Subcutaneous abdominal adipose tissue (tissue), 5 donors: ENCODE measurements at regions not wholly inside any gene's neighbourhood (a gene's known extent, or its start where the extent isn't known, plus 50 kb on each side); places are given as distances from the start of the nearest gene placed in this dataset.
"Not testable (repeated sequence)": the region's sequence is repeated elsewhere in the genome, so short reads cannot be mapped to it uniquely, and the experiment has no call there.

Source experiments
- H3K27ac ChIP-seq: one replicate; pipeline ENCODE4 v1.7.0; 2013; ENCODE audit warnings: low read depth, mild to moderate bottlenecking, inconsistent platforms, low read length, moderate library complexity
- H3K27me3 ChIP-seq, 5 donors: one replicate each; pipeline ENCODE4 v1.7.0; 2013; ENCODE audit warnings: low read length in 5 of 5, inconsistent platforms in 1 of 5; ENCODE audit not compliant: control insufficient read depth in 5 of 5, insufficient read depth in 4 of 5
- H3K36me3 ChIP-seq, 5 donors: one replicate each; pipeline ENCODE4 v1.7.0; 2013; ENCODE audit warnings: low read length in 5 of 5; ENCODE audit not compliant: control insufficient read depth in 5 of 5, insufficient read depth in 5 of 5
- H3K4me1 ChIP-seq, 5 donors: one replicate each; pipeline ENCODE4 v1.7.0; 2013; ENCODE audit warnings: low read length in 5 of 5, mild to moderate bottlenecking in 3 of 5, moderate library complexity in 1 of 5; ENCODE audit not compliant: control insufficient read depth in 5 of 5, insufficient read depth in 5 of 5
- H3K4me3 ChIP-seq, 5 donors: one replicate each; pipeline ENCODE4 v1.7.0; 2013; ENCODE audit warnings: low read length in 5 of 5, low read depth in 1 of 5
- H3K9ac ChIP-seq, 5 donors: one replicate each; pipeline ENCODE4 v1.7.0; 2013; ENCODE audit warnings: low read length in 5 of 5, mild to moderate bottlenecking in 4 of 5, moderate library complexity in 3 of 5
- H3K9me3 ChIP-seq, 5 donors: one replicate each; pipeline ENCODE4 v1.7.0; 2013; ENCODE audit warnings: low read length in 5 of 5; ENCODE audit not compliant: control insufficient read depth in 5 of 5
- donor health status: healthy.
- donor health status: healthy.
- donor health status: healthy.
- donor health status: healthy.
- donor health status: healthy.

- Histone ChIP-seq H3K4me3 (no peak overlapping the region), H3K27ac (no peak overlapping the region), H3K27me3 (no peaks in the 10 kb centered on the region), H3K9ac (no peak overlapping the region), H3K9me3 (no peaks in the 10 kb centered on the region), H3K36me3 (no peaks in the 10 kb centered on the region), H3K4me1 (no peaks in the 10 kb centered on the region)
Measured at GRCh38 chr4:177494791-177495190, 52.6 kb upstream of the AGA start.

- not testable (repeated sequence) for H3K4me1 ChIP-seq, H3K9me3 ChIP-seq, H3K4me3 ChIP-seq, H3K36me3 ChIP-seq, H3K27ac ChIP-seq, H3K9ac ChIP-seq, H3K27me3 ChIP-seq
Measured at GRCh38 chr4:177495626-177496025, 53.4 kb upstream of the AGA start.

- Histone ChIP-seq H3K36me3 (no peaks in the 10 kb centered on the region), H3K9me3 (peaks cover 0 to 10% (median 0%) of the 10 kb centered on the region in 5 donors), H3K4me1 (no peaks in the 10 kb centered on the region), H3K27me3 (no peaks in the 10 kb centered on the region), H3K4me3 (no peak overlapping the region), H3K27ac (no peak overlapping the region), H3K9ac (no peak overlapping the region)
Measured at GRCh38 chr4:177499537-177499936, 57.3 kb upstream of the AGA start.

GRCh38 chr4:177505171-177505615 lies 63.0 kb upstream of the AGA start:
- no peaks in the 10 kb centered on the region for H3K4me1 ChIP-seq
- H3K9me3 ChIP-seq = peaks cover 0 to 8% (median 0%) of the 10 kb centered on the region in 5 donors
- H3K9ac ChIP-seq = no peak overlapping the region
- no peaks in the 10 kb centered on the region for H3K27me3 ChIP-seq
- H3K36me3 ChIP-seq = no peaks in the 10 kb centered on the region
- no peak overlapping the region for H3K4me3 ChIP-seq
- no peak overlapping the region for H3K27ac ChIP-seq

- no peak overlapping the region for H3K4me3 ChIP-seq
- H3K4me1 ChIP-seq = no peaks in the 10 kb centered on the region
- no peak overlapping the region for H3K27ac ChIP-seq
- no peaks in the 10 kb centered on the region for H3K9me3 ChIP-seq
- H3K27me3 ChIP-seq = no peaks in the 10 kb centered on the region
- H3K9ac ChIP-seq = no peak overlapping the region
- no peaks in the 10 kb centered on the region for H3K36me3 ChIP-seq
Measured at GRCh38 chr4:177508662-177509061, 66.4 kb upstream of the AGA start.

- Histone ChIP-seq H3K27me3 (no peaks in the 10 kb centered on the region), H3K9me3 (no peaks in the 10 kb centered on the region), H3K4me1 (no peaks in the 10 kb centered on the region), H3K36me3 (no peaks in the 10 kb centered on the region), H3K4me3 (no peak overlapping the region), H3K27ac (no peak overlapping the region), H3K9ac (no peak overlapping the region)
Measured at GRCh38 chr4:177509226-177509745, 67.0 kb upstream of the AGA start.

- Histone ChIP-seq H3K36me3 (no peaks in the 10 kb centered on the region), H3K27me3 (no peaks in the 10 kb centered on the region), H3K4me3 (no peak overlapping the region), H3K27ac (no peak overlapping the region), H3K9me3 (no peaks in the 10 kb centered on the region), H3K4me1 (no peaks in the 10 kb centered on the region), H3K9ac (no peak overlapping the region)
Measured at GRCh38 chr4:177511611-177512010, 69.4 kb upstream of the AGA start.

- no peaks in the 10 kb centered on the region for H3K9me3 ChIP-seq
- no peak overlapping the region for H3K4me3 ChIP-seq
- H3K27me3 ChIP-seq = no peaks in the 10 kb centered on the region
- no peaks in the 10 kb centered on the region for H3K4me1 ChIP-seq
- no peaks in the 10 kb centered on the region for H3K36me3 ChIP-seq
- H3K27ac ChIP-seq = no peak overlapping the region
- H3K9ac ChIP-seq = no peak overlapping the region
Measured at GRCh38 chr4:177512646-177513045, 70.4 kb upstream of the AGA start.

- Histone ChIP-seq H3K36me3 (no peaks in the 10 kb centered on the region), H3K27me3 (no peaks in the 10 kb centered on the region), H3K9ac (no peak overlapping the region), H3K4me3 (no peak overlapping the region), H3K9me3 (no peaks in the 10 kb centered on the region), H3K4me1 (no peaks in the 10 kb centered on the region), H3K27ac (no peak overlapping the region)
Measured at GRCh38 chr4:177517862-177518261, 75.6 kb upstream of the AGA start.

GRCh38 chr4:177519481-177520260 lies 77.4 kb upstream of the AGA start:
- Histone ChIP-seq H3K9ac (no peak overlapping the region), H3K27ac (no peak overlapping the region), H3K36me3 (no peaks in the 10 kb centered on the region), H3K4me3 (no peak overlapping the region), H3K4me1 (no peaks in the 10 kb centered on the region), H3K9me3 (no peaks in the 10 kb centered on the region), H3K27me3 (no peaks in the 10 kb centered on the region)
